HFF-Myc (cell line): ENCODE measurements at regions not wholly inside any gene's neighbourhood (a gene's known extent, or its start where the extent isn't known, plus 50 kb on each side); places are given as distances from the start of the nearest gene placed in this dataset.

ENCODE experiments used
- DNase-seq: peaks from one replicate; pipeline ENCODE4 v3.0.0-alpha.2; 2011; ENCODE audit warnings: low read depth; ENCODE audit errors: extremely low read depth
- H3K4me3 ChIP-seq: replicated peaks from 2 replicates; pipeline ENCODE4 v1.5.1; 2011; ENCODE audit warnings: low read depth, mild to moderate bottlenecking, control low read depth, low read length
- TF ChIP-seq, protein P1 (sequence below): IDR thresholded peaks from 2 replicates; pipeline ENCODE4 v1.5.1; 2012; ENCODE audit warnings: mild to moderate bottlenecking, low read depth, low read length, control low read depth; ENCODE audit errors: missing control alignments

GRCh38 chr5:4087110-4087509 lies 491.5 kb downstream of the IRX1 start:
- TF ChIP-seq, protein P1, sequence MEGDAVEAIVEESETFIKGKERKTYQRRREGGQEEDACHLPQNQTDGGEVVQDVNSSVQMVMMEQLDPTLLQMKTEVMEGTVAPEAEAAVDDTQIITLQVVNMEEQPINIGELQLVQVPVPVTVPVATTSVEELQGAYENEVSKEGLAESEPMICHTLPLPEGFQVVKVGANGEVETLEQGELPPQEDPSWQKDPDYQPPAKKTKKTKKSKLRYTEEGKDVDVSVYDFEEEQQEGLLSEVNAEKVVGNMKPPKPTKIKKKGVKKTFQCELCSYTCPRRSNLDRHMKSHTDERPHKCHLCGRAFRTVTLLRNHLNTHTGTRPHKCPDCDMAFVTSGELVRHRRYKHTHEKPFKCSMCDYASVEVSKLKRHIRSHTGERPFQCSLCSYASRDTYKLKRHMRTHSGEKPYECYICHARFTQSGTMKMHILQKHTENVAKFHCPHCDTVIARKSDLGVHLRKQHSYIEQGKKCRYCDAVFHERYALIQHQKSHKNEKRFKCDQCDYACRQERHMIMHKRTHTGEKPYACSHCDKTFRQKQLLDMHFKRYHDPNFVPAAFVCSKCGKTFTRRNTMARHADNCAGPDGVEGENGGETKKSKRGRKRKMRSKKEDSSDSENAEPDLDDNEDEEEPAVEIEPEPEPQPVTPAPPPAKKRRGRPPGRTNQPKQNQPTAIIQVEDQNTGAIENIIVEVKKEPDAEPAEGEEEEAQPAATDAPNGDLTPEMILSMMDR = no peak
- no peak overlapping the region for H3K4me3 ChIP-seq
- no peak for DNase-seq

GRCh38 chr5:4089087-4089486 lies 493.5 kb downstream of the IRX1 start:
- TF ChIP-seq, protein P1 = no peak
- no peak overlapping the region for H3K4me3 ChIP-seq
- no peak for DNase-seq

DNA sequence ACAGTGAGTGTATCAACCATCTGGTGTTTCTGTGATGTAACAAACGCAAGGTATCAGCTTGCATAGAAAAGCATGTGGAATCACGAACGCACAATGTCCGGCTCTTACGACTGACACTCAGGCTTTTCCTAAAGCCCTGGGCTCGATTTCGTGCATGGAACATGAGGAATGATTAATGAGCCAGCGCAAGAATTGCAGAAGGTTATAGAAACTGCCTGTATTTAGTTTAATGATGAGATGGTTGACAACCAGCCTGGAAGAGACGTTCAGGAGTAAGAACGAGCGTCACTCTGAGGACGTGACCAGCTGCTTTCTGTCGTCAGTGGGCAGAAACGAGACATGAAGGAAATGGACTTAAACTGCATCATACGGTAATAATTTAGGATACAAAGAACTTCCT lies 497.6 kb downstream of the IRX1 start:
- TF ChIP-seq, protein P1 = no peak
- H3K4me3 ChIP-seq = no peak overlapping the region
- DNase-seq = no peak

- H3K4me3 ChIP-seq = no peak overlapping the region
- TF ChIP-seq, protein P1 = no peak
- DNase-seq = no peak
Observed at GRCh38 chr5:4093970-4094369, 498.3 kb downstream of the IRX1 start.

DNA sequence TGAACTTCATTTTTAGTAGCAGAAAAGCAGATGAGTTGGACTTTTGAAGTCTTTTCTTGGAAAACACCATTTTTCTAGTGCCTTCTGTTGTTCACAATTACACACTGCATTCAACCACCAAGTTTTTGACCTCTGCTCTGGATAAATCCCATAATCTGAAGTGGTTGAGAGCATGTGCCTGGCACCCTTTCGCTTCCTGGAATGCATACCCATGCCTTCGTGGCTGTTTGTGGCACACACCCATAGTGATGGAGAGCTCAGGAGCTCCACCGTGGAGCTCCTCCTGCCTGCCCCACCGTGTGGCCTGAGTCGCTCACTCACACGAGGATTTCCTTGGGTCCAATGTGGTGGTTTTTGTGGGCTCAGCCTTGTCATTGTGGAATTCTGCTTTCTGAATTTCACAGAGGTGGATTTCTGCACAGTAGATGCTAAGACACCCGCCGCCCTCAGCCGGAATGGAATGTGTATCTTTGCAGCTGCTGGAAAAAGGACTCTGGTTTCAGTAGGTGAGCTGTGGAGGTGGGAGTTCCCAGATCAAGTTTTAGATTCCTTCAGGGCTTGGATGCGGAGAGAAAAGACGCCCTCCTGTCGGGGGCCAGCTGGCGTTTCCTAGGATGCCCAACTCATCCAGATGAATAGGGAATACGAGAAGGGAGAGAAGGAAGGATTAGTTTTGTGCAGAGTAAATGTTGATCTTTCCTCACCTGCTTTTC lies 500.4 kb downstream of the IRX1 start:
- no peak overlapping the region for H3K4me3 ChIP-seq
- TF ChIP-seq, protein P1 = no peak
- no peak for DNase-seq

DNA sequence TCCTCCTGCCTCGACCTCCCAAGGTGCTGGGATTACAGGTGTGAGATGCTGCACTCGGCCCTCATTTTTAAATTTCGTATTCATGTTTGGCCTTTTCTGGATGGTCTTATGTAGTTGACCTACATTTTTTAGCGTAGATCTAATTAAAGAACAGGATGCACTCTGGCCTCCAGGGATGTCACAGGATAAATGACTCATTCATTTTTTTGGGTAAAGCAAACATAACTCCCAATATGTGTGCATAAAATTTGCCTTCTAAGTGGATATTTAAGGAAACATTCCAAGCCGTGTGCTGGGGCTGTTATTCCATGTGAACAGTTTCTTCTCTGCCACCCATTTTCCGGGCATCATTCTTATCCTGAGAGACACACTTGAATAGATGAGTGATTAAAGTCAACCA lies 501.6 kb downstream of the IRX1 start:
- DNase-seq = no peak
- H3K4me3 ChIP-seq = no peak overlapping the region
- TF ChIP-seq, protein P1 = no peak

DNA sequence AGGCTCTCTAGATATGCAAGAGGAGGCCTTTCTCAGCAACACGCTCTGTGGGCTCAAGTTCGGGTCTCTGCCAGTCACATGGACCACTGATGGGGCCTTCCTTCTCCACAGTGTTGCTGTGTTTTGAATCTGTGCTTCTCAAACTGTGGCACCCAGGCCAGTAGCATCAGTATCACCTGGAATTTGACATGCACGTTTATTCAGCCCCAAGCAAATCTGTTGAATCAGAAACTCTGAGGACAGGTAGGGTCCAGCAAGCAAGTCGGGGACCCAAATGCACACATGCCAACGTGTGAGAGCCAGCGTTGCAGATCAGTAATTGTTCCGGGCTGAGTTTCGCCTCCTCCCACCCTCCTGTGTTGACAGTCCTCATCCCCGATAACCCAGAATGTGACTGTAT lies 502.6 kb downstream of the IRX1 start:
- TF ChIP-seq, protein P1 = no peak
- H3K4me3 ChIP-seq = no peak overlapping the region
- DNase-seq = no peak
